ENCODE measurements at regions not wholly inside any gene's neighbourhood (a gene's known extent, or its start where the extent isn't known, plus 50 kb on each side); places are given as distances from the start of the nearest gene placed in this dataset.

DNA sequence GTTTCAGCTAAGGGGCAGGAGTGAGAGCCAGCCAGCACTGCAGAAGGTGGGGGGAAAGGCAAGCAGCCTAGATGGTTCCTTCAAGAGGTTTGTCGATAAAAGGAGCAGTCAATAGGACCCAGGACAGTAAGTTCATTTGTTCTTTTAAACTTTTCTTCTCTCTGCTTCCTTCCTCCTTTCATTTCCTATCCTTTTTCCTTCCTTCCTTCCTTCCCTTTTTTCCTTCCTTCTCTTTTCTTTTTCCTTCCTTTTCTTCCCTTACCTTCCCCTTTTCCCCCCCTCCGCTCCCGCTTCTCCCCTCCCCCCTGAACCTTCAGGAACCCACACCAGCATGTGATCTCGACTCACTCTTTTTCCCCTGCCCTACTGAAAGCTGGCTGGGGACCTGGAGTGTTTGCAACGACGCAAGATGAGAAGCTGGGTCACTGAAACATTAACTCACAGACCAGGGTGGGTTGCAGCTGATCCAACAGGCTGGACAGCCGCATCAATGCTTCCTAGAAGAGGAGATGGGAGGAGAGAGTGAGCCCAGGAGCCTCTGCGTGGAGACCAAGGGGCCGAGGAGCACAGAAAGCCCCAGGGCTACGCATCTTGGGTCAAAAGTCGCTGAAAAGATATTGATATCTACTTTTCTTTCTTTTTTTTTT, 103.4 kb upstream of the SDK1 start:
- Histone ChIP-seq H2AFZ (replicated peaks; ENCODE audit: low read length, poor library complexity) (no peak overlapping the region), H3K79me1 (ENCODE audit: low read depth in 1 of 2, low read length in 2 of 2) (no peaks in the 10 kb centered on the region), H3K23ac (ENCODE audit: low read depth, low read length) (no peak overlapping the region), H3K27ac (ENCODE audit: insufficient read depth, low read length) (no peak overlapping the region), H2AK9ac (replicated peaks; ENCODE audit: low read depth, low read length, poor library complexity) (no peak overlapping the region), H2AK5ac (ENCODE audit: low read depth, low read length) (no peak overlapping the region), H4K20me1 (ENCODE audit: insufficient read depth, low read length) (no peaks in the 10 kb centered on the region), H3K27me3 (ENCODE audit: control insufficient read depth, insufficient read depth, low read length) (no peaks in the 10 kb centered on the region), H2BK120ac (ENCODE audit: low read depth, low read length) (no peak overlapping the region), H4K91ac (ENCODE audit: insufficient read depth, low read depth, low read length) (no peak overlapping the region), H3K36me3 (ENCODE audit: control insufficient read depth, insufficient read depth, low read length) (no peaks in the 10 kb centered on the region), H4K5ac (ENCODE audit: low read depth, low read length) (no peak overlapping the region), H3K56ac (ENCODE audit: extremely low read depth, insufficient read depth, low read length) (no peak overlapping the region), H3K9me3 (ENCODE audit: control insufficient read depth, insufficient read depth, low read length) (no peaks in the 10 kb centered on the region), H3K4ac (ENCODE audit: low read depth, low read length) (no peak overlapping the region), H2BK5ac (ENCODE audit: low read depth, low read length, poor library complexity, severe bottlenecking) (no peak overlapping the region), H4K8ac (ENCODE audit: low read depth in 2 of 2, low read length in 2 of 2) (no peak overlapping the region), H3K14ac (replicated peaks; ENCODE audit: low read depth, low read length) (no peak overlapping the region), H3K18ac (ENCODE audit: low read depth, low read length) (no peak overlapping the region), H2BK15ac (ENCODE audit: low read depth, low read length) (no peak overlapping the region), H3K4me3 (ENCODE audit: insufficient read depth, low read depth, low read length) (no peak overlapping the region), H3K9ac (ENCODE audit: low read depth, low read length) (no peak overlapping the region), H3K9me1 (ENCODE audit: insufficient read depth, low read length) (no peaks in the 10 kb centered on the region; the same call in 1 of the 2 replicates), H3K4me2 (ENCODE audit: low read depth, low read length) (no peak overlapping the region), H2BK20ac (ENCODE audit: low read depth, low read length) (no peak overlapping the region), H3K4me1 (ENCODE audit: control insufficient read depth, insufficient read depth, low read length) (peaks cover 3% of the 10 kb centered on the region; the same call in 1 of the 2 replicates)
- dilution Hi-C loops (cut with HindIII; ENCODE audit: low sequenced_read_pairs, unreplicated experiment): no loop called here
- TF ChIP-seq CEBPB (IDR thresholded peaks at IDR 0.05; ENCODE audit: low read depth, low read length) (no peak), NFE2L2 (IDR thresholded peaks at IDR 0.05; ENCODE audit: low read depth, low read length) (no peak), POLR2A (IDR thresholded peaks at IDR 0.05; ENCODE audit: low read depth, low read length) (no peak), FOS (IDR thresholded peaks at IDR 0.05; ENCODE audit: low read depth, low read length) (no peak), RAD21 (IDR thresholded peaks at IDR 0.05; ENCODE audit: low read length) (no peak), MAFK (IDR thresholded peaks at IDR 0.05; ENCODE audit: low read depth, low read length) (no peak), RFX5 (IDR thresholded peaks at IDR 0.05; ENCODE audit: low read depth, low read length) (no peak), BHLHE40 (IDR thresholded peaks at IDR 0.05; ENCODE audit: low read depth, low read length) (no peak), MXI1 (IDR thresholded peaks at IDR 0.05; ENCODE audit: borderline replicate concordance, low read depth, low read length) (no peak), MAZ (IDR thresholded peaks at IDR 0.05; ENCODE audit: borderline replicate concordance, low read depth, low read length) (no peak), RCOR1 (IDR thresholded peaks at IDR 0.05; ENCODE audit: insufficient replicate concordance, low read length) (no peak), CHD1 (IDR thresholded peaks at IDR 0.05; ENCODE audit: low read depth, low read length) (no peak), SMC3 (IDR thresholded peaks at IDR 0.05; ENCODE audit: low read depth, low read length) (no peak)
- TF ChIP-seq, protein P1, sequence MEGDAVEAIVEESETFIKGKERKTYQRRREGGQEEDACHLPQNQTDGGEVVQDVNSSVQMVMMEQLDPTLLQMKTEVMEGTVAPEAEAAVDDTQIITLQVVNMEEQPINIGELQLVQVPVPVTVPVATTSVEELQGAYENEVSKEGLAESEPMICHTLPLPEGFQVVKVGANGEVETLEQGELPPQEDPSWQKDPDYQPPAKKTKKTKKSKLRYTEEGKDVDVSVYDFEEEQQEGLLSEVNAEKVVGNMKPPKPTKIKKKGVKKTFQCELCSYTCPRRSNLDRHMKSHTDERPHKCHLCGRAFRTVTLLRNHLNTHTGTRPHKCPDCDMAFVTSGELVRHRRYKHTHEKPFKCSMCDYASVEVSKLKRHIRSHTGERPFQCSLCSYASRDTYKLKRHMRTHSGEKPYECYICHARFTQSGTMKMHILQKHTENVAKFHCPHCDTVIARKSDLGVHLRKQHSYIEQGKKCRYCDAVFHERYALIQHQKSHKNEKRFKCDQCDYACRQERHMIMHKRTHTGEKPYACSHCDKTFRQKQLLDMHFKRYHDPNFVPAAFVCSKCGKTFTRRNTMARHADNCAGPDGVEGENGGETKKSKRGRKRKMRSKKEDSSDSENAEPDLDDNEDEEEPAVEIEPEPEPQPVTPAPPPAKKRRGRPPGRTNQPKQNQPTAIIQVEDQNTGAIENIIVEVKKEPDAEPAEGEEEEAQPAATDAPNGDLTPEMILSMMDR (conservative IDR thresholded peaks at IDR 0.05; ENCODE audit: low read depth, low read length): no peak
- TF ChIP-seq, protein P2, sequence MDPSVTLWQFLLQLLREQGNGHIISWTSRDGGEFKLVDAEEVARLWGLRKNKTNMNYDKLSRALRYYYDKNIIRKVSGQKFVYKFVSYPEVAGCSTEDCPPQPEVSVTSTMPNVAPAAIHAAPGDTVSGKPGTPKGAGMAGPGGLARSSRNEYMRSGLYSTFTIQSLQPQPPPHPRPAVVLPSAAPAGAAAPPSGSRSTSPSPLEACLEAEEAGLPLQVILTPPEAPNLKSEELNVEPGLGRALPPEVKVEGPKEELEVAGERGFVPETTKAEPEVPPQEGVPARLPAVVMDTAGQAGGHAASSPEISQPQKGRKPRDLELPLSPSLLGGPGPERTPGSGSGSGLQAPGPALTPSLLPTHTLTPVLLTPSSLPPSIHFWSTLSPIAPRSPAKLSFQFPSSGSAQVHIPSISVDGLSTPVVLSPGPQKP (IDR thresholded peaks at IDR 0.05; ENCODE audit: borderline replicate concordance, low read depth, low read length): no peak
- ATAC-seq (ENCODE audit: low read depth) (no peak), DNase-seq (no peak)
- WGBS, 2 experiments (ENCODE audit: extremely low coverage in 2 of 2, insufficient read length in 1 of 2): 80% methylated on average over 1 of the region's 11 CpGs; no CpG with 5 or more reads in 1 of the 2 experiments
- ChIA-PET CTCF (no interaction called here), POLR2A (ENCODE audit: unreplicated experiment) (no interaction called here)
- BruUV-seq (replicated peaks): no TSS peak
- in situ Hi-C loops (cut with MboI; ENCODE audit: low sequenced_read_pairs): no loop called here
- intact Hi-C loops (cut with micrococcal nuclease): no loop called here
